ENCODE measurements at regions not wholly inside any gene's neighbourhood (a gene's known extent, or its start where the extent isn't known, plus 50 kb on each side); places are given as distances from the start of the nearest gene placed in this dataset.

DNA sequence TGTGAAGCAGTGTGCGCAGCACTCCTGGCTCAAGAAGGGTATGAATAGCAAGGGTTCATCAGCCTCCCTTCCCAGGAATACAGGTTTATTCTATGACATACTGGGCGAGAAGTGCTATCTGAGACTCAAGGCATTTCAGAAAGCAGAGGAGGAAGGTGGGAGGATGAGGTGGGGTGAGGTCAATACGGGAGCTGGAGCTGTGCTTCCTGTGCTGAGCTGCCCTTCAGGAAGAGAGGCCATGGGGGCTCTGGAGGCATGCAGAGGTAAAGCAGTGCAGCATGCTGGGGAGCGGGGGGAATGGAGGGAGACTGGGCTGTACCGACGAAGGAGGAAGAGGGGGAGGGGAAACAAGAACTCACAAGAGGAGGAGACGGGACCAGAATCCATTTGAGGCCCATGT, 717.6 kb downstream of the PTPRU start:
- no peak for TF ChIP-seq POLR2A (IDR thresholded peaks at IDR 0.05)
- no peak for TF ChIP-seq POLR2AphosphoS5 (IDR thresholded peaks at IDR 0.05)
- TF ChIP-seq, protein P1, sequence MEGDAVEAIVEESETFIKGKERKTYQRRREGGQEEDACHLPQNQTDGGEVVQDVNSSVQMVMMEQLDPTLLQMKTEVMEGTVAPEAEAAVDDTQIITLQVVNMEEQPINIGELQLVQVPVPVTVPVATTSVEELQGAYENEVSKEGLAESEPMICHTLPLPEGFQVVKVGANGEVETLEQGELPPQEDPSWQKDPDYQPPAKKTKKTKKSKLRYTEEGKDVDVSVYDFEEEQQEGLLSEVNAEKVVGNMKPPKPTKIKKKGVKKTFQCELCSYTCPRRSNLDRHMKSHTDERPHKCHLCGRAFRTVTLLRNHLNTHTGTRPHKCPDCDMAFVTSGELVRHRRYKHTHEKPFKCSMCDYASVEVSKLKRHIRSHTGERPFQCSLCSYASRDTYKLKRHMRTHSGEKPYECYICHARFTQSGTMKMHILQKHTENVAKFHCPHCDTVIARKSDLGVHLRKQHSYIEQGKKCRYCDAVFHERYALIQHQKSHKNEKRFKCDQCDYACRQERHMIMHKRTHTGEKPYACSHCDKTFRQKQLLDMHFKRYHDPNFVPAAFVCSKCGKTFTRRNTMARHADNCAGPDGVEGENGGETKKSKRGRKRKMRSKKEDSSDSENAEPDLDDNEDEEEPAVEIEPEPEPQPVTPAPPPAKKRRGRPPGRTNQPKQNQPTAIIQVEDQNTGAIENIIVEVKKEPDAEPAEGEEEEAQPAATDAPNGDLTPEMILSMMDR (IDR thresholded peaks at IDR 0.05 in 8 of 11, conservative IDR thresholded peaks at IDR 0.05 in 3 of 11): no peak
- no peak for DNase-seq
- H3K4me1 ChIP-seq: no peaks in the 10 kb centered on the region
- WGBS, 5 donors: 29 to 50% (median 34%) methylated on average over 7 of the region's 7 CpGs
- peaks cover 0 to 15% (median 0%) of the 10 kb centered on the region in 7 donors for H3K27me3 ChIP-seq (replicated peaks in 1 of 7)
- no peaks in the 10 kb centered on the region for H3K9me3 ChIP-seq
- no peak overlapping the region for H3K27ac ChIP-seq
- no peaks in the 10 kb centered on the region for H3K36me3 ChIP-seq
- intact Hi-C loops (cut with DNase I; ENCODE audit: low total_unique reads): no loop called here
- H3K4me3 ChIP-seq: no peak overlapping the region

DNA sequence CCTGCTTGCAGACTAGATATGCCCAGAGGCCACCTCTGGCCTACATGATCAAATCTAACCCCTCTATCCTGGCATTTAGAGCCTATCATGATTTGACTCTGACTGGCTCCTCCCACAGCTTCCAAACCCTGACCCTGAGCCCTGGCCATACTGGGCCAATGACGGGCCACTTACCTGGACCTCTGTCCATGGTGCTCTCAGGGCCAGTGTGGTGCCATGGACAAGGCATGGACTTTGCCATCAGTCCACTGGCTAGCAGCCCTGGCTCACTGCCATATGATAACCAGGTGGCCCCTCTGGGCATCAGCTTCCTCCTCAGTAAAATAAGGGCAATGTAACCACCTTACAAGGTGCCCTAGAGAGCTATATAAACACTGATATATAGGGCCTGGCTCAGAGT, 713.4 kb downstream of the PTPRU start:
- no peak overlapping the region for H3K27ac ChIP-seq
- H3K4me3 ChIP-seq: no peak overlapping the region
- intact Hi-C loops (cut with DNase I; ENCODE audit: low total_unique reads): no loop called here
- WGBS, 5 donors: 56 to 89% (median 83%) methylated on average over 1 of the region's 1 CpG
- no peaks in the 10 kb centered on the region for H3K9me3 ChIP-seq
- TF ChIP-seq, protein P1 (IDR thresholded peaks at IDR 0.05 in 8 of 11, conservative IDR thresholded peaks at IDR 0.05 in 3 of 11): no peak
- H3K27me3 ChIP-seq (replicated peaks in 1 of 7): peaks cover 0 to 38% (median 0%) of the 10 kb centered on the region in 7 donors
- DNase-seq: no peak
- H3K36me3 ChIP-seq: no peaks in the 10 kb centered on the region
- no peaks in the 10 kb centered on the region for H3K4me1 ChIP-seq

DNA sequence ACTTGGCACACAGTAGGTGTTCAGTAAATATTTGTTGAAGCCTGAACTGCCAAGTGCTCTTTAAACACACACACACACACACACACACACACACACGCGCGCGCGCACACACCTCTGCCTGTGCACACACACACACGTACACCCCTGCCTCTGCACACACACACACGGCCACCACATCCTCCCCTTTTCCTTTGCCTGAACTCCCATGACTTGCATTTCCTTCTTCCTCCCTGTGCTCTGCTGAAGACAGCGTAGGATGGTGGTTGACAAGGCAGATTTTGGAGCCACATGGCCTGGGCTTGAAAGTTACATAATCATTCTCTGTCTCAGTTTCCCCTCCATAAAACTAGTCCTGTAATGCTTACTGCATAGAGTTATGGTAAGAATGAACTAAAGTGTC, 712.3 kb downstream of the PTPRU start:
- Histone ChIP-seq H3K27ac (no peak overlapping the region), H3K36me3 (no peaks in the 10 kb centered on the region), H3K9me3 (no peaks in the 10 kb centered on the region), H3K4me1 (no peaks in the 10 kb centered on the region), H3K27me3 (replicated peaks in 1 of 7) (peaks cover 0 to 39% (median 0%) of the 10 kb centered on the region in 7 donors), H3K4me3 (no peak overlapping the region)
- no peak for DNase-seq
- no peak for TF ChIP-seq POLR2AphosphoS5 (IDR thresholded peaks at IDR 0.05)
- TF ChIP-seq, protein P1 (IDR thresholded peaks at IDR 0.05 in 8 of 11, conservative IDR thresholded peaks at IDR 0.05 in 3 of 11): no peak
- TF ChIP-seq POLR2A (IDR thresholded peaks at IDR 0.05): no peak
- intact Hi-C loops (cut with DNase I; ENCODE audit: low total_unique reads): no loop called here
- 33 to 56% (median 46%) methylated on average over 8 of the region's 8 CpGs for WGBS, 5 donors

DNA sequence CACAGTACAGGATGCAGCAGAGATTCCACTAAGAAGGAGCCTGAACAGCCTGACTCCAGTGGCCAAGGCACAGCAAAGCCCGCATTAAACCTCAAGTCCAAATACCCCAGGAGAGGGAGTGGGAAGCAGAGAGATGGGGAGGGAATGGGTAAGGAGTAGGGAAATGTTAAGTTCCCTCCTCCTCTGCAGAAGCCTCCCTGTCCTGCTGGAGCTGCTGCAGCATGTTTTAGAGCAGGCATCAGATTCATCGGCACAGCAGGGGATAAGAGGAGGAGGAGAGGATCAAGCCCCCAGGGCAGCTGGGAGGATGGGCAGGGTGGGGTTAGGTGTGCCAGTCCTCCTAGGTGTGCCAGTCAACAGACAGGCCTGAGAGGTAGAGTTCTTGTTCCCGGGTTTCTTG, 709.7 kb downstream of the PTPRU start:
- no peak for DNase-seq
- no peaks in the 10 kb centered on the region for H3K4me1 ChIP-seq
- H3K27ac ChIP-seq: no peak overlapping the region
- intact Hi-C loops (cut with DNase I; ENCODE audit: low total_unique reads): no loop called here
- no peaks in the 10 kb centered on the region for H3K36me3 ChIP-seq
- TF ChIP-seq POLR2A (IDR thresholded peaks at IDR 0.05) (no peak), POLR2AphosphoS5 (IDR thresholded peaks at IDR 0.05) (no peak)
- TF ChIP-seq, protein P1 (IDR thresholded peaks at IDR 0.05 in 8 of 11, conservative IDR thresholded peaks at IDR 0.05 in 3 of 11): no peak
- 72 to 83% (median 80%) methylated on average over 3 of the region's 3 CpGs for WGBS, 5 donors
- no peaks in the 10 kb centered on the region for H3K9me3 ChIP-seq
- H3K27me3 ChIP-seq (replicated peaks in 1 of 7): peaks cover 0 to 49% (median 0%) of the 10 kb centered on the region in 7 donors
- no peak overlapping the region for H3K4me3 ChIP-seq

Measured in spleen (tissue), 11 donors.